GM12891 (cell line): ENCODE measurements at regions not wholly inside any gene's neighbourhood (a gene's known extent, or its start where the extent isn't known, plus 50 kb on each side); places are given as distances from the start of the nearest gene placed in this dataset.

Experiments
- POLR2A ChIP-seq: IDR thresholded peaks from 2 replicates; pipeline ENCODE4 v1.6.1; 2011; ENCODE audit warnings: low read depth, low read length, control low read depth
- POLR2AphosphoS5 ChIP-seq: IDR thresholded peaks from 2 replicates; pipeline ENCODE4 v1.6.1; 2011; ENCODE audit warnings: low read depth, low read length, control low read depth

DNA sequence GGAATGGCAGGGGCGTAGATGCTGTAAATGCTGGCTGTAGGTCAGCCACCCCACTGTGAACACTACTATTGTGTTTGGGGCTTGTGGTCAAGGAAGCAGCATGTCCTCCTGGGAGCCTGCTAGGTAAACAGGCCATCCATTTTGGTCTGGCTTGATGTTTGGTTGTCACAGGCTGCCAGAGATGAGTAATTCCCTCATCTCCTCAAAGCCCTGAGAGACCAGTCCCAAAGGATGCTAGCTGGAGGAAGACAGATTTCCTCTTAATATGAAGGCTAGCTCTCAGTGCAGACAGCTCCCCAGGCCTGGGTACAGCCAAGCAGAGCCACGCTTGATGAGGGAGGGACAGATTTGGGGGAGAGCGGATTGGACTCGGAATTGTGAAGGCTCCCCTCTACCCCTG is 72.5 kb upstream of the MAP1B start:
- TF ChIP-seq POLR2AphosphoS5 (no peak), POLR2A (no peak)
